ENCODE measurements at regions not wholly inside any gene's neighbourhood (a gene's known extent, or its start where the extent isn't known, plus 50 kb on each side); places are given as distances from the start of the nearest gene placed in this dataset.

- peaks cover 7% of the 10 kb centered on the region for H3K9me3 Mint-ChIP-seq
- CTCF ChIA-PET, result interaction anchor here (0.7 to 2.2 kb wide), 21 partner anchors 8 to 751 kb away, joined by 3 to 35 read pairs (median 4); no protein-coding TSS in a partner anchor
- no peak for TF ChIP-seq ARID4B (CRISPR knock-in tag; IDR thresholded peaks at IDR 0.05; ENCODE audit: borderline replicate concordance)
- peak; percentile 63 for TF ChIP-seq CTCF (IDR thresholded peaks at IDR 0.05)
- TF ChIP-seq GABPB1 (CRISPR knock-in tag; IDR thresholded peaks at IDR 0.05), result 0 out of 2 replicates have a peak, but pooled peaks have one; percentile 42
- H3K4me1 Mint-ChIP-seq, result no peaks in the 10 kb centered on the region
- peak; percentile 58 for DNase-seq (ENCODE audit: low spot score)
- no peak; the same call in 1 of the 2 replicates for ATAC-seq
- H3K27ac Mint-ChIP-seq, result no peak overlapping the region
- no peaks in the 10 kb centered on the region for H3K27me3 Mint-ChIP-seq (ENCODE audit: low read depth)
- H3K36me3 Mint-ChIP-seq, result peaks cover 2% of the 10 kb centered on the region; the same call in 1 of the 2 replicates
- no peak overlapping the region for H3K4me3 Mint-ChIP-seq
- POLR2A ChIA-PET, result no interaction called here
Measured at GRCh38 chr9:73023025-73023541, 70.2 kb upstream of the ALDH1A1 start.

GRCh38 chr9:73022353-73022752 lies 69.5 kb upstream of the ALDH1A1 start:
- H3K4me3 Mint-ChIP-seq, result no peak overlapping the region
- no peak for ATAC-seq
- POLR2A ChIA-PET, result no interaction called here

GRCh38 chr9:73020877-73021276 lies 68.0 kb upstream of the ALDH1A1 start:
- TF ChIP-seq NR2C2 (CRISPR knock-in tag; IDR thresholded peaks at IDR 0.05) (no peak), ZBTB43 (CRISPR knock-in tag; IDR thresholded peaks at IDR 0.05) (no peak), NFYB (CRISPR knock-in tag; conservative IDR thresholded peaks at IDR 0.05; ENCODE audit: low read depth) (no peak), ATF6 (CRISPR knock-in tag; IDR thresholded peaks at IDR 0.05) (no peak), MLX (CRISPR knock-in tag; IDR thresholded peaks at IDR 0.05) (no peak), TP53 (CRISPR knock-in tag; IDR thresholded peaks at IDR 0.05) (no peak), OVOL2 (CRISPR knock-in tag; IDR thresholded peaks at IDR 0.05; ENCODE audit: borderline replicate concordance) (no peak), ETV6 (CRISPR knock-in tag; IDR thresholded peaks at IDR 0.05) (no peak), E2F4 (CRISPR knock-in tag; IDR thresholded peaks at IDR 0.05; ENCODE audit: borderline replicate concordance, low read depth) (no peak), MXD4 (CRISPR knock-in tag; IDR thresholded peaks at IDR 0.05; ENCODE audit: borderline replicate concordance) (no peak), SMAD3 (CRISPR knock-in tag; IDR thresholded peaks at IDR 0.05; ENCODE audit: borderline replicate concordance) (no peak), GRHL2 (CRISPR knock-in tag; IDR thresholded peaks at IDR 0.05; ENCODE audit: insufficient replicate concordance, severe bottlenecking) (no peak)
- H3K27ac Mint-ChIP-seq, result no peak overlapping the region
- peaks cover 13% of the 10 kb centered on the region for H3K9me3 Mint-ChIP-seq
- ATAC-seq, result no peak
- DNase-seq (ENCODE audit: low spot score), result no peak
- H3K36me3 Mint-ChIP-seq, result peaks cover 2% of the 10 kb centered on the region; the same call in 1 of the 2 replicates
- ChIA-PET POLR2A (no interaction called here), CTCF (interaction anchor here (0.7 to 1.3 kb wide), 4 partner anchors 46 to 234 kb away, joined by 3 read pairs; no protein-coding TSS in a partner anchor)
- no peaks in the 10 kb centered on the region for H3K4me1 Mint-ChIP-seq
- H3K4me3 Mint-ChIP-seq, result no peak overlapping the region
- no peaks in the 10 kb centered on the region for H3K27me3 Mint-ChIP-seq (ENCODE audit: low read depth)

More at GRCh38 chr9:73022353-73022752, 69.5 kb upstream of the ALDH1A1 start:
- no peaks in the 10 kb centered on the region for H3K4me1 Mint-ChIP-seq
- DNase-seq (ENCODE audit: low spot score), result no peak
- H3K27me3 Mint-ChIP-seq (ENCODE audit: low read depth), result no peaks in the 10 kb centered on the region
- TF ChIP-seq GABPB1 (CRISPR knock-in tag; IDR thresholded peaks at IDR 0.05) (no peak), ZNF219 (CRISPR knock-in tag; IDR thresholded peaks at IDR 0.05; ENCODE audit: borderline replicate concordance) (no peak)
- CTCF ChIA-PET, result interaction anchor here (0.7 to 2.2 kb wide), 21 partner anchors 8 to 200 kb away, joined by 3 to 35 read pairs (median 4); no protein-coding TSS in a partner anchor
- H3K27ac Mint-ChIP-seq, result no peak overlapping the region
- peaks cover 13% of the 10 kb centered on the region for H3K9me3 Mint-ChIP-seq
- H3K36me3 Mint-ChIP-seq, result peaks cover 2% of the 10 kb centered on the region; the same call in 1 of the 2 replicates

Data from WTC11 (cell line).